Adrenal gland (tissue), 9 donors: ENCODE measurements at regions not wholly inside any gene's neighbourhood (a gene's known extent, or its start where the extent isn't known, plus 50 kb on each side); places are given as distances from the start of the nearest gene placed in this dataset.

Source experiments
- DNase-seq, 7 donors: peaks; one replicate each; pipeline ENCODE4 v3.0.0-alpha.2; 2019 to 2020
- H3K27ac ChIP-seq, 5 donors: fragments of 200-600 bp; sonication (generic) in 4 of 5; 1 replicate in 3 of 5; 2 replicates in 2 of 5; pipeline versions ENCODE4 v1.5.1 to v1.8.0; 2016 to 2020; ENCODE audit warnings: mild to moderate bottlenecking in 1 of 5
- H3K27me3 ChIP-seq: fragments of 200-600 bp; 2 replicates; pipeline ENCODE4 v1.8.0; 2021
- H3K36me3 ChIP-seq, 2 donors: fragments of 200-600 bp; replicated peaks in 1 of 2; 1 replicate in 1 of 2; 2 replicates in 1 of 2; pipeline versions ENCODE4 v1.5.1 to v1.8.0; 2018 to 2022
- H3K4me1 ChIP-seq, 2 donors: fragments of 200-600 bp; replicated peaks in 1 of 2; 1 replicate in 1 of 2; 2 replicates in 1 of 2; pipeline versions ENCODE4 v1.5.1 to v1.8.0; 2018 to 2021
- H3K4me3 ChIP-seq, 4 donors: fragments of 200-600 bp; sonication (generic) in 3 of 4; one replicate each; pipeline ENCODE4 v1.5.1; 2016 to 2018
- H3K9me3 ChIP-seq, 3 donors: fragments of 200-600 bp; sonication (generic) in 1 of 3; replicated peaks in 1 of 3; 1 replicate in 2 of 3; 2 replicates in 1 of 3; pipeline versions ENCODE4 v1.5.1 to v1.8.0; 2016 to 2021
- CTCF ChIP-seq, 6 experiments: fragments of 450-650 bp in 4 of 6; fragments of 200-600 bp in 2 of 6; sonication (generic) in 1 of 6; IDR thresholded peaks; 1 replicate in 5 of 6; 2 replicates in 1 of 6; pipeline versions ENCODE4 v1.5.1 to v1.8.0; 2016 to 2021; ENCODE audit warnings: antibody characterized with exemption in 6 of 6, mild to moderate bottlenecking in 2 of 6, moderate library complexity in 1 of 6
- POLR2A ChIP-seq, 2 donors: fragments of 450-650 bp; IDR thresholded peaks; one replicate each; pipeline ENCODE4 v1.6.1; 2017; ENCODE audit warnings: antibody characterized with exemption in 2 of 2, mild to moderate bottlenecking in 2 of 2, moderate library complexity in 1 of 2
- WGBS, 4 donors: extraction: QIAGEN DNeasy Blood & Tissue Kit in 2 of 4; methylation state at CpG; one replicate each; pipeline versions ENCODE4 v1.1.5 to v1.1.7; 2013 to 2017; 5-methylcytosine and 5-hydroxymethylcytosine counted together
- intact Hi-C, 2 donors: fragments of 100-400 bp; cut with DNase I; formaldehyde crosslinking; loops; one replicate each; pipeline versions ENCODE4 v1.14.1 to v1.15.0; 2022 to 2023
- donor health status: healthy with polysubstance abuse.
- donor health status: Bipolar disorder and iron deficiency.
- donor health status: DM: yes; HTN: yes; CAD: no.
- donor health status: DM: no; HTN: no; CAD: no.
- donor health status: DM: no; HTN: no; CAD: no.

GRCh38 chr6:81570681-81571080 is 181.8 kb downstream of the TENT5A start:
- no peak for TF ChIP-seq POLR2A (IDR thresholded peaks at IDR 0.05)
- no peak for TF ChIP-seq CTCF (IDR thresholded peaks at IDR 0.05)
- Histone ChIP-seq H3K27me3 (no peaks in the 10 kb centered on the region), H3K4me1 (no peaks in the 10 kb centered on the region), H3K36me3 (no peaks in the 10 kb centered on the region), H3K9me3 (no peaks in the 10 kb centered on the region), H3K27ac (no peak overlapping the region), H3K4me3 (no peak overlapping the region)
- intact Hi-C loops = no loop called here
- no peak for DNase-seq
- 83 to 92% (median 84%) methylated on average over 1 of the region's 1 CpG for WGBS, 4 donors

- no peaks in the 10 kb centered on the region for H3K36me3 ChIP-seq
- H3K9me3 ChIP-seq = no peaks in the 10 kb centered on the region
- WGBS, 4 donors = 71 to 92% (median 79%) methylated on average over 2 of the region's 2 CpGs
- no peak for DNase-seq
- no peaks in the 10 kb centered on the region for H3K27me3 ChIP-seq
- H3K27ac ChIP-seq = no peak overlapping the region
- no peak overlapping the region for H3K4me3 ChIP-seq
- H3K4me1 ChIP-seq = no peaks in the 10 kb centered on the region
- TF ChIP-seq CTCF (IDR thresholded peaks at IDR 0.05) (no peak), POLR2A (IDR thresholded peaks at IDR 0.05) (no peak)
- intact Hi-C loops = no loop called here
These were observed 183.5 kb downstream of the TENT5A start for GRCh38 chr6:81568973-81569372.

- H3K36me3 ChIP-seq = no peaks in the 10 kb centered on the region
- no peak overlapping the region for H3K27ac ChIP-seq
- no peak overlapping the region for H3K4me3 ChIP-seq
- DNase-seq = no peak
- TF ChIP-seq POLR2A (IDR thresholded peaks at IDR 0.05) = no peak
- no peak for TF ChIP-seq CTCF (IDR thresholded peaks at IDR 0.05)
- intact Hi-C loops = no loop called here
- H3K27me3 ChIP-seq = no peaks in the 10 kb centered on the region
- 77 to 93% (median 81%) methylated on average over 2 of the region's 2 CpGs for WGBS, 4 donors
- H3K9me3 ChIP-seq = no peaks in the 10 kb centered on the region
- H3K4me1 ChIP-seq = peaks cover 0 to 5% of the 10 kb centered on the region in 2 donors
These were observed 187.4 kb downstream of the TENT5A start for GRCh38 chr6:81565071-81565470.

- intact Hi-C loops = no loop called here
- WGBS, 4 donors = 79 to 96% (median 88%) methylated on average over 2 of the region's 2 CpGs
- no peak overlapping the region for H3K27ac ChIP-seq
These were observed 187.9 kb downstream of the TENT5A start for GRCh38 chr6:81564470-81565068.

More at GRCh38 chr6:81564470-81565068, 187.9 kb downstream of the TENT5A start:
- no peaks in the 10 kb centered on the region for H3K36me3 ChIP-seq
- DNase-seq = no peak
- no peak overlapping the region for H3K4me3 ChIP-seq
- H3K4me1 ChIP-seq = peaks cover 0 to 5% of the 10 kb centered on the region in 2 donors
- no peaks in the 10 kb centered on the region for H3K9me3 ChIP-seq
- H3K27me3 ChIP-seq = no peaks in the 10 kb centered on the region
- TF ChIP-seq POLR2A (IDR thresholded peaks at IDR 0.05) = no peak
- TF ChIP-seq CTCF (IDR thresholded peaks at IDR 0.05) = no peak
